ENCODE measurements at regions not wholly inside any gene's neighbourhood (a gene's known extent, or its start where the extent isn't known, plus 50 kb on each side); places are given as distances from the start of the nearest gene placed in this dataset.

DNA sequence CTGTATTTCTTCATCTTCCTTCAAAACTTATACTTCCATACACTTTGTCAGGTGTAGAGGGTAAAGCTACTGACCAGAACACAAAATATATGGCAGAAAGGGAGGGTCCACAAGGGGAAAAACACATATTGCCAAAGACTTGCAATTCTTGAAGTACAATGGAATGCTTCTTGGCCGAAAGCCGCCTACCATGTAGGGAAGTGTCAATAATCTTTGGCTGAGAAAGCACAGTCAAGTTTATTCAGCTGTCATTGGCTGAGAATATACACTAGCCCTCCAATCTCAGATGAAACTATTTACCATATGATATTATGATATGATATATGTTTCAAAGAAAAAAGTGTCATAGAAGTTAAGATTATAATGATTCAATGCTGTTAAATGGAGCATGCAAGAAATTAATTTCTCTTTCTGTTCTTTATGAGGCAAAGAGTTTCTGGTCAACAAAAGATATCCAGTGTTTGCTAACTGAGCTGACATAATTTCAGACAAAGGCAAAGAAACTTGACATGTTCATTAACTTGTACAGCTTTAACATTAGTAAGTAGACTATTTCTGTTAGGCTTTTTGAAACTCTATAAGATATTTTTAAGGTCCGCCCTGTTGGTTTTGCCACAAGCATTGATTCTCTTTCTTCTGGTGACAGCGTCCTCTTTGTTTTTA is 89.0 kb upstream of the LPP start:
- no peak for DNase-seq (ENCODE audit: low spot score)

DNA sequence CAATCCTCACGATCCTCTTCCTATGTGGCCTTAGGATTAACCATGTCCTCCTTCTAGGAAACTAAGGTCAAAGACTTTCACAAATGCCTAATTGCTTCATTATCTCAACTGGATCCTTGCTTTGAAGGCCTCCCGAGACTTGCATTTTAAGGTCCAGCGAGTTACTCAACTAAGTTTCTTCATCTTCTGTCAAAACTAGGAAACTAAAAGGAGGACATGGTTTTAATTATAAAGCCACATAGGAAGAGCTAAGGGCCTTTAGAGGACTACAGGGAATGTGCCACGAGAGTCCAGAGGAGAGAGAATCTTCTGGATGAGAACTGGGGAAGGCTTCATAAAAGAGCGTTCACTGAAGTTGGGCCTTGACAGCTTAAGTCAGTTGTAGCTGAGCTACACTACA is 87.8 kb upstream of the LPP start:
- no peak for DNase-seq (ENCODE audit: low spot score)

DNA sequence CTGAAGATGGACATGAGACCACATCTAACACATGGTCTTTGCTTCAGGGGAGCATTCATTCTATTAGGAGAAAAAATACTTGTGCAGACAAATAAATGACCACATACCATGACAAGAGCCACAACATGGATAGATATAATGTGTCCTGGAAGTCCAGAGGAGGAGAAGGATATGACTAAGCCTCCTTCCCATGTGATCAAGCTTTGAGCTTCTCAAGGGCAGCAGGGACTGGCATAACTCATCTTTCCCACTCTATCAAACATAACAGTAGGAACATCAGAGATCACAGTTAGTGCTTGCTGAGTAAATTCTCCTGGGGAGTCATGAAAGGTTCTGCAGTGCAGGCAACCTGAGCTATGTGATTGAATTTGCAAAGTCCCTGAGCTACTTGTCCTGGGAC is 86.0 kb upstream of the LPP start:
- DNase-seq (ENCODE audit: low spot score): peak; percentile 80

DNA sequence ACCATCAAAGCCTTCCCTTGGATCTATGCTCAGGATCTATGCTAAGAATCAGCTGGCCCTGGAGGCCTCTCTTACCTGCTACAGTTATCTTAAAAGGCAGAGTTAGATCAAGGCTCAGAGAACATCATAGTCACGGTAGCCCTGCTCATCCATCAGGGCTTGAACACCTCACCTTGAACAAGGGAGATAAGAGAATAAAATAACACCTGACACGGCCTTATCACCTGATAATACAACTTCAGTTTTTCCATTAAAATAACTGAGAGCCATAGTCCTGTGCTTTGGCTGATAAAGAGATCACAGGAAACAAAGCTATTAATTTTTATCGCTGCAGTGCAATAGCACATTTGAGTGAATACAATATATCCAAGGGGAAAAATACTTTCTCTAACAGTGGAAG is 85.6 kb upstream of the LPP start:
- DNase-seq (ENCODE audit: low spot score): no peak

DNA sequence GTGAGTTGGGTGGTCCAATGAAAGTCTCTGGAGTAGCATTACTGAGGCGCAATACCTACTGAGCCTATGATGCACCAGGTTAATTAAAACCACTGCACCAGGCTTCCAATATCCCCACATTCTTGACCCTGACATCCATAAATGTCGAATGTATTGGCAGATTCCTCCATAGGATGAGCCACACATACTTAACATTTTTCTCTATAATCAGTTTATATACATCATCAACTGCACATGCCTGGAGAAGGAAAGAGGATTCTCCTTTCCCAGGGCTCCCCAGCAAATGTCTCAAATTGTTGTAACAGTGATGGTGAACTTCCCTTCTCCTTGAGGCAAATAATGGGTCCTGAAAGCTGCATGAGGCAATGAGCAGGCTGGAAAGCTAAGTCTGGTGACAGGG is 82.3 kb upstream of the LPP start:
- DNase-seq (ENCODE audit: low spot score): no peak

DNA sequence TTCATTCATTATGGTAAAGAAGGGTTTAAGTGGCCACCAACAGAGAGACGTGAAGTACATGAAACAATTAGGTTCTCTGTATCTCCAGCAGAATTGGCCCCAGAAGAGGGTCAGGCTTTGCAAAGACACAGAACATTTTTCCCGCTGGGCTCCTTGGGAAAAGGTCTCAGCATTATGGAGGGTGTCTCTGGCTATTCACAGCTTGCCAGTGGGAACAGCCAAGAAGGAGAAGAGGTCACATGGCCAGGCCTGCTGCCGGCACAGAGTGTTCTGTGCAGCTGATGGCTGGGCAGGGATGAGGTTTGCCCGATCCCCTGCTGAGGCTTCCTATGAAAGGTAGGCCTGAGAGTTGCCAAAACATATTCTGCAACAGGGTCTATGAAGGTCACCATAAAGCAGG is 77.8 kb upstream of the LPP start:
- no peak for DNase-seq (ENCODE audit: low spot score)

DNA sequence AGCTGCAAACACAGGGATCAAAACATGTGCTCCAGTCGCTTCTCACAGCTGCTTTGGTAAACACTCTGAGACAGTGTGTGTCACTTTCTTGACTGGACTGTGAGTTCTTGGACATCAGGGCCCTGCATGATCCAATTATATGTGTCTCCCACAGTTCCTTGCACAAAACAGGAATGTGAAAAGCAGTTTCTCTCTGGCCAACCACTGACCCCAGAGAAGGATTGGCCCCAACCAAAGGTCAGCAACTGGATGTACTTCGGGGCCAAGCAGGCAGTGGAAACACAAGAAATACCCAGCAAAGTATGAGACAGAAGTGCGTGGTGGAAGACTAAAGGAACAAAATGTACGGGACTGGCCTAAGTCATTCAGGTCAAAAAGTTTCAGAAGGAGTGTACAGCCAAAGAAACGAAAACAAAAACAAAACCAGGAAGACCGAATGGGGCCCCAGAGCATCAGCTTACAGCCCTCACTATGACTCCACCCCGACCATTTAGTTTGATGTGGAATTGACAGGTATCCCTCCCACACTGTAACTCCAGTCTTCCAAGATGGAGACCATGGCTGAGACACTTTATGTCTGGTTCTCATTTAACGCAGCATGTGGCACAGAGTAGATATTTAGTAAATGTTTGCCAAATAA is 76.7 kb upstream of the LPP start:
- no peak for DNase-seq (ENCODE audit: low spot score)

DNA sequence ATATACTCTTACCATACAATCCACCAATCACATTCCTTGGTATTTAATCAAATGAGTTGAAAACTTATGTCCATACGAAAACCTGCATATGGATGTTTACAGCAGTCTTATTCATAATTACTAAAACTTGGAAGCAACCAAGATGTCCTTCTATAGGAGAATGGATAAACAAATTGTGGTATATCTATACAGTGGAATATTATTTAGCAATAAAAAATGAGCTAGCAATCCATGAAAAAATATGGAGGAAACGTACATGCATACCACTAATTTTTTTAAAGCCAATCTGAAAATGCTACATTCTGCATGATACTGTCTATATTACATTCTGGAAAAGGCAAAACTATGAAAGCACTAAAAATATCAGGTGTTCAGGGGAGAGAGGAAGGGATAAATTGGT is 73.9 kb upstream of the LPP start:
- DNase-seq (ENCODE audit: low spot score): no peak

DNA sequence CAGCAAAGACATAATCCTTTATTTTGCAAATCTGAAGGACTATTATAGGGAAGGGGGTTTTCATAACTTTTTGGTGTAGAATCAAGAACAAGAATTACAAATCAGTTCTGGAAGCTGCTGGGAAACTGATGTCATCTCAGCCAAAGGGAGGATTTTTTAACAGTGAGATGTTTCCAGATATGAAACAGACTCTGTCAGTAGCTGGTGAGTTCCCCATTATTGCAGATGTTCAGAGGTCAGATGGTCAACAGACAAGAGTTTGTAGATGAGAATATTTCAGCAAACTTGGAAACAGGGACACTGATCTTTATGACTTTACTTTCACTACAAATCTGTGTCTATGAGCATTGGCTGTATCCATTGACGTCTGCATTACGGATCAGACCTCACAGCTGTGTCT is 71.9 kb upstream of the LPP start:
- no peak for DNase-seq (ENCODE audit: low spot score)

DNA sequence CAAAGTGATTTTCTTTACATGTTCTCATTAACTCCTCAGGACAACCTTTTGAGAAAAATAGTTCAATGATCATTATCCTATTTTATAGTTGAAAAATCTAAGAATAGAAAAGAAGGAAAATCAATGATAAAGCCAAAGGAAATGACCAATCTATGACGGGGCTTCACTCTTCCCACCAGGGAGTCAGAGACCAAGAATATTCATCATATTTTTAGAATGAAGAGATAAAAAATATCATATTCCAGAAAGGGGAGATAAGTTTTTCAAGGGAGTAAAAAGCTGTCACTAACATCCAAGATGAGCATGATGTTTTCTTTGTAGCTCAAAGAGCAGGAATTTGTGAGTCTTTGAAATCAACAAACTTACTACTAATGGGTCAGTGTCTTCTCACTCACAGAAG is 71.5 kb upstream of the LPP start:
- DNase-seq (ENCODE audit: low spot score): no peak

DNA sequence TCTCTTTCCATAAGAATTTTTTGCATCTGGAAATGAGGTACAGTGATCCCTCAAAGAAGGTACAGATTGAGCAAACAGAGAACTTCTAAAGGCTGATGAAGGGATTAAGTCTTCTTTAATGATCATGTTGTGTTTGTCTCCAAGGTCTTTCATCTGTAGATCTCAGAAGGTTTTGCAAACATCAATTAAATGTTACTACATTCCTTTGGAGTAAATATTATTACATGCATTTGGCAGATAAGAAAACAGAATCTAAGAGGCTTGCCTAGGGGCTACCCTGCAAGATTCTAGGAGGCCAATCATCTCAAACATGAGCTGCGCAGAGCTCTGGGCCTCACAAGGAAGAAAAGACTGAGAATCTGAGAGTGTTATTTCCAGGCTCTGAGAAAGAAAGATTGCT is 70.9 kb upstream of the LPP start:
- no peak for DNase-seq (ENCODE audit: low spot score)

DNA sequence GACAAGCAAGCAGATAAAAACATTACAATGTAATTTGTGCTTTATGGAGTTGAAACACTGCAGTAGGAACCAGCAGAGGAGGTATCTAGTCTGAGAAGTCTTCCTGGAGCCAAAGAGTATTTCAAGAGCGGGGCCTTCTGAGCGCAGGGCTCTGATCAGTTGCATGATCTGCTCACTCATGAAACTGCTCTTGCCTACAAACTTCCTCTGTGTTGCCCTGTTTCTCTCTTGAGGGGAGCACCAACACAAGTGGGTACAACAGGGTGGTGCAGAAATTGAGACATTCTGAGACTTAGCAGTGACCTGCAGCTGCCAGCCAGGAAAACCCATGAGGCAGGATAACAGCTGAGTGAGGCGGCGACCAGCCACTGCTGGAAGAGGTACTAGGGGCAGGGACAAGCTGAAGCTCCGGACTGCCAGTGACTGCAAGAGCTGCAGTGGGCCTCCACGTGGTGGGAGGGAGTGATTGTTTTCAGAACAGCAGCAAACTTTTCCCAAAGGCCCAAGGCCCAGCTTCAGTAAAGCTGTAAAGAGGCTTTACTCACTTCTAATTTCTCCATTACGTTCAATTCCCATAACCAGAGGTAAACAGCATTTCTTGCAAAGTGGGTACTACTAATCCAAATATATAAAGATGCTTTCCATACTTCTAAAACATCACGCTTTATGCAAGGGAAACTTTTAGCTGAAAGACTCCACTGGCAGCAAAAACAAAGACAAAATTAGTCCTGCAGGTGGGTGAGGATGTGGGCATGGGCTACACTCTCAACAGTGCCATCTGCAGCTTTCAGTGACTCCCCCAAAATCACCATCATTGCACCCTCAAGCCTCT is 69.0 kb upstream of the LPP start:
- DNase-seq (ENCODE audit: low spot score): no peak

DNA sequence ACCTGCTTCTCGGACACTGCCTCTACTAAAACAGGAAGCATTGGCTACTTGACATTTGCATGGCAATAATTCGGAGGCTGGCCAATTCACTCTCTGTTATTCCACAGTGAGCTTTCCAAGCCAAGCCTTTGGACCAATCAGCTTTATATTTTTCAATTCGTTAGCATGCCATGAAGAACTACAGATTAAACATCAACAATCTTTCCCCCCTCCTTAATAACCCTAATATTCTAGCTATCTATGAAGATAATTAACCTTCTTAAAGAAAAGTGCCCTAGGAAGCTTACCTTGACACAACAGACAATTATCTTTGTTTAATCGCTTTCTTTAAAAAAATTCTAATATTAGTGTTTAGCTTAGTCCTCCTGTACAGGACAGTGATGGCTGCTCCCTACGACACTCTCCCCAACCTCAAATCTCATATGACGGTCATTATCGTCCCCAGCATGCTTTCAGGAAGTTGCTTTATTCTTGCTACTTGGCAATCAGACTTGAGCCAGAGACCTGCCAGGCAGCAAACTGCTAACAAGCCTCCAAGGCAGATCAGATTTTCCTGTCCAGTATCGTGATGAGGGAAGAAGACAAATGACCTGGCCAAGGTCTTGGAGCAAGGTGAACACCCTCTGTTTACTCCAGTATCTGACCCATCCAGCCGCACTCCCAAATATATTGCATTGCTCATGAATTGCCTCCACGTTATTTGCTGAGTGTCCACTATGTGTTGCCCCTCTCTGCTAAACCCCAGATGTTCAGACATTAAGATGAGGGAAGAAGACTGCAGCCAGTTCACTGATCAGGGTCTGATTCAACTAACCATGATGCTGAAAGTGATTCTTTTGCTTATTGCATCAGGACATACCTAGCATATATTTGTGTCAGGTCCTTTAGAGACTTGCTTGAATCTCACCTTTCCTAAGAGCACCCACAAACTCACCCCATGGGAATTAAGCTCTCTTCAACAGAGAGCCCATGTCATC is 68.1 kb upstream of the LPP start:
- DNase-seq (ENCODE audit: low spot score): no peak

DNA sequence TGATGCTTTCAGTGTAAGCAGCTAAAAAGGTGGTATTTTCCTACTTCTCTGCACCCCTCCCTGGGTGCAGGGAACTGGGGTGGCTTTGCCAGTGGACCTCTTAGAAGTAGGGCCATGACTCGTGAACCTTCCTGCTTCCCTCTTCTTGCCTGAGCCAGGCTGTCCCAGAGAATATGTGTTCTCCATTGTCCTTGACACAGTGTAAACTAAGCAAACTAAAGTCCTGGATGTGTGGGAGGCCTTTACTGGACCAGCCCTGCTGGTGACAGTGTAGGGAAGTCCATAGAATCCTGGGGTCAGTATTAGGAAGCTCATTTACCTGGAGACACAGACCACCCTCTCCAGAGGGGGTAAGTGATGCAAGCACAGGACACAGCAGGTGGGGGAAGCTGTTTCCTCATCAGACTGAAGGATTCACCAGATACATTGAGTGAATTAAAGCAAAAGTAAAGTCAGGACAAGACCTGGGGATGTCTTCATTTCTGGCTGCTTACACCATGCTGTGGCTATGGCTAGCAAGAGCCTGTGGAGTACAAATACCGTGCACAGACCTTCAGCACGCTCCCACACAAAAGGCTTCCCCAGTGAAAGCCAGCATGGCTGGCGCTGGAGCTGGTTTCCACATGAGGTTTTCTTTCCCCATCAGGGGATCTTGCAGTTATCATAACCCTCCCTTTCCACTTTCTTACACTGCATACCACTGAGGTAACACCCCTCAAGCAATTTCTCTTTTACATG is 64.8 kb upstream of the LPP start:
- DNase-seq (ENCODE audit: low spot score): no peak

DNA sequence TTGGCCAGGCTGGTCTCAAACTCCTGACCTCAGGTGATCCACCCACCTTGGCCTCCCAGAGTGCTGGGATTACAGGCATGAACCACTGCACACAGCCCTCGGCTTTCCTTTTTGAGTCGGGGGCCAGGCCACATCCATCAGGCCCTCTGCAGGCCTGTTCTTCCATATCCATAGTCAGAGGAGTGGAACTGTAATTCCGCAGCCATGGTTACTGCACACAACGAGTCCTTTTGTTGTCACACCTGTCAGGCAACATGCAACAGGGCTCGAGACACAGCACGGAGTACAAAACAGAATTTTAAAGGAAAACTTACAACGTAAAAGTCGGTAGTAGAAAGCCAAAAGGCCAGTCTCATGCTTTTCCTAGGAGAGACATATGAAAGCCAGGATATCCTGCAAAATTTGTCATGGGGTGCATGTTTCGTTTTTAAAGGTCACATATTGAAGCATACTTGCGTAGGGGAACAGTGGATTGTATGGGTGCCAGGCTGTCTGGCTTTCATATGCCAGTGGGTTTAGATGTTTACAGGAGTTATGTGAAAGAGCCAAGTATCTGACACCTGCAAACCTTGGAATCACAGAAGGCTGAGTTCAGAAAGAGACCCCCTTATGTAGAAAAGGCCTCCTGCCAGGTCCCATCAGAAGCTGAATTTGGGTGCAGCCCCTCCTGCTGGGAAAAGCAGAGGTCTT is 63.2 kb upstream of the LPP start:
- DNase-seq (ENCODE audit: low spot score): no peak

DNA sequence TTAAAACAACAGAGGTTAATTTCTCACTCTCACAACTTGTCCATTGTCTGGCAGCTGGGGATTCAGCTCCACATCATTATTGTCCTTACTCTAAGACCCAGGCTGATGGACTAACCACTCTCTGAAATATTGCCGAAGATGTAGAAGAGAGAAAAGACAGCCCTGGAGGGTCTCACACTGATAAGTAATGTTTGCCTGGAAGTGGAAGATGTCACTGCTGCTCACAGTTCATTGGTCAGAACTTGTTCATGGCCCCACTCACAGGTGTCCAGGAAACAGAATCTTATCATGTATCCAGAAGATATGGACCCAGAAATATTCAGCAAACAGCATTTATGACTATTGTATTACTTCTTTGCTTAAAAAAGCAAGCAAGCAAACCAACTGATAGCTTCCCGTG is 62.2 kb upstream of the LPP start:
- DNase-seq (ENCODE audit: low spot score): no peak

DNA sequence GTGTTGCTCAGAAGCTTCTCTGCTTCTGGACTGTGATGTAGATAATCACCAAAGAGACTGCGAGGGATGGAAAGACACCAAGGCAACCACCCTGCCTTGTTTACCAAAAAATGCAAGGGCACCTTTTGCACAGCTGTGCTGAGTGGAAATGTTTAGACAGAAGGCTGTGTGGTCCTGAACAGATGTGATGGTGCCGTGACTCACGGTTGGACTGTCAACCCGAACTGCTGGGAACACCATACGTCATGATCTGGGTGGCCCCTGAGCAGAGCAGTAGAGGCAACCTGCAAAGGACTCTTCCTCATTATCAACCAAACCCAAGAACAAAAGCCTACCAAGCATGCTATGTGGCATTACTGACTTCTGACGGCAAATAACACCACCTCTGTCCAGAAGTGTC is 61.3 kb upstream of the LPP start:
- DNase-seq (ENCODE audit: low spot score): no peak

DNA sequence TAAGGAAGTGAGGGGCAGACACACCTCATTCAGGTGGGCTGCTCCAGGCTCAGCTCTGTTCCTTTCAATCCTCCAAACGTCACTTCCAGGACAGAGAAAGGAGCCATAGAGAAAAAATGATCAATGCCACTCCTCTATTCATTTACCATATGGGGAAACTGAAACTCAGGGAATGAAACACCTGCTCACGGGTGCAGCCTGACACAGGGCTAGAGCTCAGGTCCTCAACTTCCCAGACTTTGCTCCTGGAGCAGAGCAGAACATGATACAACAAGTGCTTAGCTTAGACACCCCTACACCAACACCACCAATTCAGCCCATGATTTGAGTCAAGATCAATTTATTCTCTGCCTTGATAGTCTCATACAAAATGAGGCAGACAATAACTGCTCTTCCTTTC is 58.5 kb upstream of the LPP start:
- DNase-seq (ENCODE audit: low spot score): no peak

DNA sequence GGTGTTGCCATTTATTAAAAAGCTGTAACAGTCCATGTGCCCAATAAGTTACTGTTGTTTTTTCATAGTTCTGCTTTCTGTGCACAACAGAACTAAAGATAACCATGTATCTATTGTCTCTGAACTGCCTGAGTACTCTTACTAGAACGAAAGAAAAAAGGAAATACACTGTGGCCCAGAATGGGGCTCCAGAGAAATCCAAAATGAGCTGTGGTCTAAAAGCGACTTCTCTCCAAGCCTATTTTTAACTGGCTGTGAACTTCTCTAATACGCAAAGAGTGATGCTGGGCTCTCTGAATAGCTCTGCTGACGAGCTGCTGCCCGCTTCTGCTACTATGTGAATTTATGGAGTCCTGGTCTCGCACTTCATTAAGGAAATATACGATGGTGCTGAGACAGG is 56.2 kb upstream of the LPP start:
- DNase-seq (ENCODE audit: low spot score): no peak

DNA sequence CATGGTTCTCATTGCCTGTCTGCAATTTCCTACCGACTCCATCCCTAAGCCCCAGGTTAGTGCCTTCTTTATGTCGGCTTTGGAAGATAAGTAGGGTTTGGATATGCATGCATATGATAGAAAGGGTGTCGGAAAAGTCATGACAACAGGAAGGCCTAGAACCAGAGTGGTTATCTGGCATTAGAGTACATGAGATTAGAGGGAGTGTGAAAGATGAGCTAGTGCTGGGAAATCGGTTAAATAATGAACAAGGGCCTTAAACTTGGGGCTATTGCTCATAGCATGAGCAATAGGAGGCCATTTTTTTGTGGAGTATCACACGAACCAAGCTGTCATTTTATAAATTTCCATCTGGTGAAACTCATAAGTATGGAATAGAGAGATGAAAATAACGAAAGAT is 54.0 kb upstream of the LPP start:
- DNase-seq (ENCODE audit: low spot score): no peak
